Activated CD4-positive, alpha-beta T cell treated with anti-CD3 and anti-CD28 coated beads, Interleukin-2, amount 10 ng/mL, durations not matched to agents 24 days and 14 days (primary cell): ENCODE measurements at regions not wholly inside any gene's neighbourhood (a gene's known extent, or its start where the extent isn't known, plus 50 kb on each side); places are given as distances from the start of the nearest gene placed in this dataset.

ENCODE experiments used
- DNase-seq: peaks from one replicate; pipeline ENCODE4 v3.0.0; 2022
- H3K27ac Mint-ChIP-seq: one replicate; pipeline ENCODE4 v1.8.0; 2022; ENCODE audit warnings: mild to moderate bottlenecking, mixed read lengths
- H3K27me3 Mint-ChIP-seq: one replicate; pipeline ENCODE4 v1.8.0; 2022; ENCODE audit warnings: mixed read lengths
- H3K36me3 Mint-ChIP-seq: one replicate; pipeline ENCODE4 v1.8.0; 2022; ENCODE audit warnings: low read depth, mild to moderate bottlenecking, mixed read lengths
- H3K4me1 Mint-ChIP-seq: one replicate; pipeline ENCODE4 v1.8.0; 2021; ENCODE audit warnings: mixed read lengths
- H3K4me3 Mint-ChIP-seq: one replicate; pipeline ENCODE4 v1.8.0; 2022; ENCODE audit warnings: mild to moderate bottlenecking, moderate library complexity, mixed read lengths
- H3K9me3 Mint-ChIP-seq: one replicate; pipeline ENCODE4 v1.8.0; 2021; ENCODE audit warnings: mixed read lengths
- intact Hi-C: fragments of 100-400 bp; cut with micrococcal nuclease; formaldehyde crosslinking; loops from one replicate; pipeline ENCODE4 v1.15.1; 2023

GRCh38 chr1:244192325-244192724 is 141.2 kb downstream of the ZBTB18 start:
- DNase-seq, result no peak
- Mint-ChIP-seq H3K27ac (no peak overlapping the region), H3K36me3 (no peaks in the 10 kb centered on the region), H3K4me1 (no peaks in the 10 kb centered on the region), H3K27me3 (no peaks in the 10 kb centered on the region), H3K4me3 (no peak overlapping the region), H3K9me3 (no peaks in the 10 kb centered on the region)
- intact Hi-C loops, result no loop called here

GRCh38 chr1:244196571-244197285 is 145.6 kb downstream of the ZBTB18 start:
- intact Hi-C loops, result no loop called here
- Mint-ChIP-seq H3K36me3 (no peaks in the 10 kb centered on the region), H3K4me3 (no peak overlapping the region), H3K27me3 (no peaks in the 10 kb centered on the region), H3K4me1 (no peaks in the 10 kb centered on the region), H3K9me3 (no peaks in the 10 kb centered on the region), H3K27ac (no peak overlapping the region)
- no peak for DNase-seq

- intact Hi-C loops, result no loop called here
- Mint-ChIP-seq H3K9me3 (no peaks in the 10 kb centered on the region), H3K36me3 (no peaks in the 10 kb centered on the region), H3K4me3 (no peak overlapping the region), H3K4me1 (no peaks in the 10 kb centered on the region), H3K27ac (no peak overlapping the region), H3K27me3 (no peaks in the 10 kb centered on the region)
- no peak for DNase-seq
These were observed 146.8 kb downstream of the ZBTB18 start for GRCh38 chr1:244197851-244198375.

- intact Hi-C loops, result no loop called here
- Mint-ChIP-seq H3K9me3 (no peaks in the 10 kb centered on the region), H3K27me3 (no peaks in the 10 kb centered on the region), H3K27ac (no peak overlapping the region), H3K36me3 (no peaks in the 10 kb centered on the region), H3K4me3 (no peak overlapping the region), H3K4me1 (no peaks in the 10 kb centered on the region)
- DNase-seq, result no peak
These were observed 148.8 kb downstream of the ZBTB18 start for GRCh38 chr1:244199902-244200301.

GRCh38 chr1:244200596-244200995 is 149.5 kb downstream of the ZBTB18 start:
- DNase-seq, result no peak
- no peaks in the 10 kb centered on the region for H3K36me3 Mint-ChIP-seq
- no peak overlapping the region for H3K4me3 Mint-ChIP-seq
- no peaks in the 10 kb centered on the region for H3K27me3 Mint-ChIP-seq
- intact Hi-C loops, result no loop called here
- H3K4me1 Mint-ChIP-seq, result no peaks in the 10 kb centered on the region
- H3K9me3 Mint-ChIP-seq, result no peaks in the 10 kb centered on the region
- H3K27ac Mint-ChIP-seq, result no peak overlapping the region

GRCh38 chr1:244201750-244202149 is 150.7 kb downstream of the ZBTB18 start:
- no peaks in the 10 kb centered on the region for H3K36me3 Mint-ChIP-seq
- no peak overlapping the region for H3K27ac Mint-ChIP-seq
- H3K9me3 Mint-ChIP-seq, result no peaks in the 10 kb centered on the region
- no peak for DNase-seq
- intact Hi-C loops, result no loop called here
- H3K4me3 Mint-ChIP-seq, result no peak overlapping the region
- H3K27me3 Mint-ChIP-seq, result no peaks in the 10 kb centered on the region
- no peaks in the 10 kb centered on the region for H3K4me1 Mint-ChIP-seq

- Mint-ChIP-seq H3K27me3 (no peaks in the 10 kb centered on the region), H3K4me1 (no peaks in the 10 kb centered on the region), H3K36me3 (no peaks in the 10 kb centered on the region), H3K9me3 (no peaks in the 10 kb centered on the region), H3K27ac (no peak overlapping the region), H3K4me3 (no peak overlapping the region)
- intact Hi-C loops, result no loop called here
- DNase-seq, result no peak
These were observed 152.9 kb downstream of the ZBTB18 start for GRCh38 chr1:244204004-244204403.

GRCh38 chr1:244205171-244205570 is 154.1 kb downstream of the ZBTB18 start:
- no peak for DNase-seq
- no peak overlapping the region for H3K4me3 Mint-ChIP-seq
- H3K9me3 Mint-ChIP-seq, result no peaks in the 10 kb centered on the region
- H3K27ac Mint-ChIP-seq, result no peak overlapping the region
- H3K27me3 Mint-ChIP-seq, result no peaks in the 10 kb centered on the region
- H3K4me1 Mint-ChIP-seq, result no peaks in the 10 kb centered on the region
- H3K36me3 Mint-ChIP-seq, result no peaks in the 10 kb centered on the region
- intact Hi-C loops, result no loop called here

GRCh38 chr1:244205906-244206305 is 154.8 kb downstream of the ZBTB18 start:
- no peaks in the 10 kb centered on the region for H3K9me3 Mint-ChIP-seq
- H3K4me3 Mint-ChIP-seq, result no peak overlapping the region
- no peak overlapping the region for H3K27ac Mint-ChIP-seq
- no peaks in the 10 kb centered on the region for H3K36me3 Mint-ChIP-seq
- H3K27me3 Mint-ChIP-seq, result no peaks in the 10 kb centered on the region
- no peaks in the 10 kb centered on the region for H3K4me1 Mint-ChIP-seq
- intact Hi-C loops, result no loop called here
- no peak for DNase-seq

- Mint-ChIP-seq H3K9me3 (no peaks in the 10 kb centered on the region), H3K4me3 (no peak overlapping the region), H3K27me3 (no peaks in the 10 kb centered on the region), H3K36me3 (no peaks in the 10 kb centered on the region), H3K4me1 (no peaks in the 10 kb centered on the region), H3K27ac (no peak overlapping the region)
- intact Hi-C loops, result no loop called here
- no peak for DNase-seq
These were observed 156.2 kb downstream of the ZBTB18 start for GRCh38 chr1:244207042-244207934.

- H3K27me3 Mint-ChIP-seq, result no peaks in the 10 kb centered on the region
- no peaks in the 10 kb centered on the region for H3K9me3 Mint-ChIP-seq
- H3K4me3 Mint-ChIP-seq, result no peak overlapping the region
- intact Hi-C loops, result no loop called here
- no peak for DNase-seq
- no peaks in the 10 kb centered on the region for H3K4me1 Mint-ChIP-seq
- no peaks in the 10 kb centered on the region for H3K36me3 Mint-ChIP-seq
- H3K27ac Mint-ChIP-seq, result no peak overlapping the region
These were observed 156.8 kb downstream of the ZBTB18 start for GRCh38 chr1:244207935-244208244.

GRCh38 chr1:244209955-244210354 is 158.9 kb downstream of the ZBTB18 start:
- Mint-ChIP-seq H3K27me3 (no peaks in the 10 kb centered on the region), H3K36me3 (no peaks in the 10 kb centered on the region), H3K9me3 (no peaks in the 10 kb centered on the region), H3K4me3 (no peak overlapping the region), H3K4me1 (no peaks in the 10 kb centered on the region), H3K27ac (no peak overlapping the region)
- DNase-seq, result no peak
- intact Hi-C loops, result no loop called here

- Mint-ChIP-seq H3K36me3 (no peaks in the 10 kb centered on the region), H3K27me3 (no peaks in the 10 kb centered on the region)
These were observed 159.9 kb downstream of the ZBTB18 start for GRCh38 chr1:244210884-244211558.

GRCh38 chr1:244211559-244211944 is 160.5 kb downstream of the ZBTB18 start:
- intact Hi-C loops, result no loop called here
- Mint-ChIP-seq H3K4me1 (no peaks in the 10 kb centered on the region), H3K27me3 (no peaks in the 10 kb centered on the region), H3K27ac (no peak overlapping the region), H3K4me3 (no peak overlapping the region), H3K36me3 (no peaks in the 10 kb centered on the region), H3K9me3 (no peaks in the 10 kb centered on the region)
- no peak for DNase-seq

More at GRCh38 chr1:244210884-244211558, 159.9 kb downstream of the ZBTB18 start:
- intact Hi-C loops, result no loop called here
- no peaks in the 10 kb centered on the region for H3K4me1 Mint-ChIP-seq
- no peaks in the 10 kb centered on the region for H3K9me3 Mint-ChIP-seq
- no peak overlapping the region for H3K4me3 Mint-ChIP-seq
- no peak overlapping the region for H3K27ac Mint-ChIP-seq
- no peak for DNase-seq
